Bronchial epithelial cell (primary cell): ENCODE measurements at regions not wholly inside any gene's neighbourhood (a gene's known extent, or its start where the extent isn't known, plus 50 kb on each side); places are given as distances from the start of the nearest gene placed in this dataset.

Source experiments
- DNase-seq: peaks from one replicate; pipeline ENCODE4 v3.0.0-alpha.2; 2010; ENCODE audit warnings: low read depth
- FAIRE-seq: peaks from 2 replicates; lab custom pipeline; 2011; peaks lifted over from hg19 to GRCh38; lab: Jason Lieb, UNC
- H3K27me3 ChIP-seq: 2 replicates; pipeline ENCODE4 v1.5.1; 2011; ENCODE audit warnings: low read length; ENCODE audit not compliant: control insufficient read depth, insufficient read depth
- H3K36me3 ChIP-seq: 2 replicates; pipeline ENCODE4 v1.5.1; 2011; ENCODE audit warnings: low read length; ENCODE audit not compliant: control insufficient read depth, insufficient read depth
- H3K4me3 ChIP-seq: 2 replicates; pipeline ENCODE4 v1.5.1; 2011; ENCODE audit warnings: mild to moderate bottlenecking, low read depth, low read length, control low read depth
- TF ChIP-seq, protein P1 (sequence below): IDR thresholded peaks from 2 replicates; pipeline ENCODE4 v1.5.1; 2011; ENCODE audit warnings: mild to moderate bottlenecking, moderate library complexity, low read length, control low read depth, inconsistent platforms; ENCODE audit not compliant: insufficient read depth, severe bottlenecking

DNA sequence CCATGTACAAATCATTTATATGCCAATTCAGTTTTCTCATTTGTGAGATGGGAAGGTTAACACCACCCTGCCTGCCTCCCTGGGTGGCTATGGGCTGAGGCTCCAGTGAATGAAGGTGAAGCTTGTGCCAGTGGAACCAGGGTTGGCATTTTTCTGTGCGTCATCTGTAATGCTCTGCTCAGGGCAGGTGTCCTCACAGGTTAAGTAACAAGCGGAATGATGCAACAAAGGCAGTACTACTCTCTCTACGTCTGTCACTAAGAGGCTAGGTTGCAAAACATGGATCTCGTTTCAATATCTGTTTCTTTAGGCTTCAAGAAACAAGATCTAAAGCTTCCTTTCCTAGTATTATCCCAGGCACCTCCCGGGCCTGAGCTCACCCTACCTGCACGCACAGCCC lies 67.0 kb upstream of the ZNF648 start:
- Histone ChIP-seq H3K36me3 (no peaks in the 10 kb centered on the region), H3K4me3 (no peak overlapping the region), H3K27me3 (no peaks in the 10 kb centered on the region)
- TF ChIP-seq, protein P1, sequence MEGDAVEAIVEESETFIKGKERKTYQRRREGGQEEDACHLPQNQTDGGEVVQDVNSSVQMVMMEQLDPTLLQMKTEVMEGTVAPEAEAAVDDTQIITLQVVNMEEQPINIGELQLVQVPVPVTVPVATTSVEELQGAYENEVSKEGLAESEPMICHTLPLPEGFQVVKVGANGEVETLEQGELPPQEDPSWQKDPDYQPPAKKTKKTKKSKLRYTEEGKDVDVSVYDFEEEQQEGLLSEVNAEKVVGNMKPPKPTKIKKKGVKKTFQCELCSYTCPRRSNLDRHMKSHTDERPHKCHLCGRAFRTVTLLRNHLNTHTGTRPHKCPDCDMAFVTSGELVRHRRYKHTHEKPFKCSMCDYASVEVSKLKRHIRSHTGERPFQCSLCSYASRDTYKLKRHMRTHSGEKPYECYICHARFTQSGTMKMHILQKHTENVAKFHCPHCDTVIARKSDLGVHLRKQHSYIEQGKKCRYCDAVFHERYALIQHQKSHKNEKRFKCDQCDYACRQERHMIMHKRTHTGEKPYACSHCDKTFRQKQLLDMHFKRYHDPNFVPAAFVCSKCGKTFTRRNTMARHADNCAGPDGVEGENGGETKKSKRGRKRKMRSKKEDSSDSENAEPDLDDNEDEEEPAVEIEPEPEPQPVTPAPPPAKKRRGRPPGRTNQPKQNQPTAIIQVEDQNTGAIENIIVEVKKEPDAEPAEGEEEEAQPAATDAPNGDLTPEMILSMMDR, result no peak
- peak; percentile 97 for FAIRE-seq
- no peak for DNase-seq

DNA sequence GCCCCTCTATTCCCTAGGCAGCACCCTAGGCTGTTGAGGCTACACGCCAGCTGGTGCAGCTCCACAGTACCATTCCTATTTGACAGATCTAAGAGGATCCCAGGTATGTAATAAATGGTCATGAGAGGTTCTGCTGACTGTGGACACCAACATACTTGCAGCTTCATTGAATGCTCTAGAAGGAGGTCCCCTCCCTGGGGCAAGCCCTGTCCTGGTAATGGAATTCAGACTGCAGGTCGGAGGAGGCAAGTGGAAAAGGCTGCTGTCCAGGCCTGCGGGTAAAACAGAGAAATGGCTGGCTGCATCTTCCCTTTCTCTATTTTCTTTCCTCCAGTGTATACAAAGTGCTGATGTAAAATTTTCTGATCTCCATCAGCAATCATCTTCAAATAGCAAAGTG lies 66.1 kb upstream of the ZNF648 start:
- no peaks in the 10 kb centered on the region for H3K27me3 ChIP-seq
- DNase-seq, result no peak
- no peak overlapping the region for H3K4me3 ChIP-seq
- TF ChIP-seq, protein P1, result no peak
- FAIRE-seq, result peak; percentile 60
- no peaks in the 10 kb centered on the region for H3K36me3 ChIP-seq

DNA sequence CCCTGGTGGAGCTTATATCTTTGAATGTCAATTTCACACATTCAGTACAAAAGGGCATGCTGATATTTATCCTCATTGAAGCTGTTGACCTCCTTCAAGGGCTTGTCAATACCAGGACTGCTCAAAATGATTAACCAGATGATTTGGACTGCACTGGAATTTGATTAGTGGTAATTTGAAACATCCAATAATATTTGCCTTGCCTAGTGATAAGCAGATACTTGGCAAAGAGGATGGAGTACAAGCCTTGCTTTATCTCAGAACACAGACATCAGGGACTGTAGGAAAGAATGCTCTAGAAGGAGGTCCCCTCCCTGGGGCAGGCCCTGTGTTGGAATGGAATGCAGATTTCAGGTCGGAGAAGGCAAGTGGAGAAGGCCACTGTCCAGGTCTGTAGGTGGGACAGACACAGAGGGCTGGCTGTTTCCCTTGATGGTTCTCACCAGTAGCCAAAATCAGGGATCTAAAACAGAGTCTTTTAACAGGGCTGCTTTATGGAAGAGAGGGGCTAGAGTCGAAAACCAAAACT lies 64.8 kb upstream of the ZNF648 start:
- Histone ChIP-seq H3K4me3 (no peak overlapping the region), H3K27me3 (no peaks in the 10 kb centered on the region), H3K36me3 (no peaks in the 10 kb centered on the region)
- TF ChIP-seq, protein P1, result no peak
- DNase-seq (no peak), FAIRE-seq (no peak)

DNA sequence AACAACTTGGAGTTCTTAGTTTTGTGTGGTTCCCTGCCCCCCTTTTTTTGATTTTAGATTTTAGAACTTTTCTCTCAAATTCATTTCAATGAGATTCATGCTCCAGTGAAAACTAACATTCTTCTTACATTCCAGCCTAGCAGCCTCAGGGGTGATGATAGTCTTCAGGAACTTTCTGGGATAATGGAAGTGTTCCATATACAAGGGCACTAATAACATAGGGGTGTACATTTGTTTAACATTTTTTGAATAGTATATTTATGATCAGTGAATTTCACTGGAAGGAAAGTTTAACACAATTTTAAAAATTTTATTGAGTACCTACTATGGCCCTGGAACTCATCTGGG lies 61.4 kb upstream of the ZNF648 start:
- no peaks in the 10 kb centered on the region for H3K36me3 ChIP-seq
- FAIRE-seq (no peak), DNase-seq (no peak)
- no peaks in the 10 kb centered on the region for H3K27me3 ChIP-seq
- TF ChIP-seq, protein P1, result no peak
- H3K4me3 ChIP-seq, result no peak overlapping the region

DNA sequence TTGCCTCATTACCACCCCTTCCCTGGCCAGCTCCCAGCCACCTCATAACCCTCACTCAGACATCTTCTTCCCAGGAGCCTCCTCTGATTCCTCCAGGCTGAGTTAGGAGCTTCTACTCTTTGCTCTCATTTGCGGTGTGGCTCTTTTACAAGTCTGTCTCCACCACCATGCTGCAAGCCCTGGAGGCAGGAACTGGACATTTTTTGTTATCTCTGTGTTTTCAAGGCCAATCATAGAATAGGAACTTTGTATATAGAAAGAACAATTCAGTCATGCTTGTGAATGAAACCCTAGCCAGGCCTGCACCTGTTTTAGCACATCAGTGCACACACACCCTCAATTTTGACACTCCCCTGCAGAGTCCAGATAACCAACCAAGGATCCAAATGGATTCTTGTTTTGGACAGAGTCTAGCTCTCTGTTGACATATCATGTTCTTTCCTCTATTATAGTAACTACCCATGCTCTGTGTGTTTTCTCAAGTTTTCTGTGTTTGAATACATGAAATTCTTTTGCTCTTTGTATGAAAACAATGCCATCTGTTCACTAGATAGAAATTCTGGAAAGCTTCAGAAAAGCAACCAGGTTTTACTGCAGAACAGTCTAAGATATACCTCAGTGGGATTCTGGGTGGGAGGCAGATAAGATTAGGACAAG lies 60.9 kb upstream of the ZNF648 start:
- no peak overlapping the region for H3K4me3 ChIP-seq
- DNase-seq (no peak), FAIRE-seq (no peak)
- H3K36me3 ChIP-seq, result no peaks in the 10 kb centered on the region
- no peaks in the 10 kb centered on the region for H3K27me3 ChIP-seq
- TF ChIP-seq, protein P1, result no peak

DNA sequence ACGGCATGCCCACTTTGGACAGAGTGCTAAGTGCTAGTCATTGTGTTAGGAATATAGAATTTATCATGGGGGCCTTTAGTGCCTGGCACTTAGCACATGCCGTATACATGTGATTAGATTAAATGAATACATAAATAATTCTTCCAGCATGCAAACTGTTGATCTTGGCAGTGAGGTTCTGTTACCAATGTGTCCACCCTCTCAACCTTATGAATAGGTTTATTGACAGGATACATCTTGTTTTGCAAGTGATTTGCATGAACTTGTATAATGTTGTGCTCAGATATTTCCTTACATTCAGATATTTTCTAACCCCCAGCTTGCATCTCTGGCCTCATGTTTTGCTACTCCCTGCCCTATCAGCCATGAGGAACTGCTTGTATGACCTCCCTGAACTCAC lies 60.3 kb upstream of the ZNF648 start:
- H3K4me3 ChIP-seq, result no peak overlapping the region
- FAIRE-seq, result no peak
- TF ChIP-seq, protein P1, result no peak
- H3K27me3 ChIP-seq, result no peaks in the 10 kb centered on the region
- DNase-seq, result no peak
- no peaks in the 10 kb centered on the region for H3K36me3 ChIP-seq
